ENCODE measurements at regions not wholly inside any gene's neighbourhood (a gene's known extent, or its start where the extent isn't known, plus 50 kb on each side); places are given as distances from the start of the nearest gene placed in this dataset.
A peak's percentile ranks its signal among the peaks of the same experiment; 100 is the strongest.
"Not testable (repeated sequence)": the region's sequence is repeated elsewhere in the genome, so short reads cannot be mapped to it uniquely, and the experiment has no call there.

DNA sequence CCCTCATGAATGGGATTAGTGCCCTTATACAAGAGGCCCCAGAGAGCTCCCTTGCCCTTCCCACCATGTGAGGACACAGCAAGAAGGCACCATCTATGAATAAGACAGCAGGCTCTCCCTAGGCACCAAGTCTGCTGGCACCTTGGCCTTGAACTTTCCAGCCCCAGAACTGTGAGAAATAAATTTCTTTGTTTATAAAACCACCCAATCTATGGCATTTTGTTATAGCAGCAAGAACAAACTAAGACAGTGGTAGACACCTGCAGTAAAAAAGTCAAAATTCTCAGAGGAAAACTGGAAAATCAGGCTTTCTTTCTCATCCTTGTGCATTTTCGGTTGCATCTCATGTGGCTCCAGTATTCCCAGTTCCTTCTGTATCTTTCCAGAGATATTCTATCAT, 90.3 kb downstream of the LSM3 start:
- H3K27ac Mint-ChIP-seq: no peak overlapping the region
- TF ChIP-seq CTCF (conservative IDR thresholded peaks at IDR 0.05): no peak
- H3K4me1 Mint-ChIP-seq (ENCODE audit: unreplicated experiment): peaks cover 29% of the 10 kb centered on the region
- no peak overlapping the region for H3K4me3 Mint-ChIP-seq
- H3K36me3 Mint-ChIP-seq: no peaks in the 10 kb centered on the region
- no peaks in the 10 kb centered on the region for H3K9me3 Mint-ChIP-seq
- H3K27me3 Mint-ChIP-seq: peaks cover 8% of the 10 kb centered on the region
- DNase-seq (ENCODE audit: extremely low spot score, unreplicated experiment): no peak

DNA sequence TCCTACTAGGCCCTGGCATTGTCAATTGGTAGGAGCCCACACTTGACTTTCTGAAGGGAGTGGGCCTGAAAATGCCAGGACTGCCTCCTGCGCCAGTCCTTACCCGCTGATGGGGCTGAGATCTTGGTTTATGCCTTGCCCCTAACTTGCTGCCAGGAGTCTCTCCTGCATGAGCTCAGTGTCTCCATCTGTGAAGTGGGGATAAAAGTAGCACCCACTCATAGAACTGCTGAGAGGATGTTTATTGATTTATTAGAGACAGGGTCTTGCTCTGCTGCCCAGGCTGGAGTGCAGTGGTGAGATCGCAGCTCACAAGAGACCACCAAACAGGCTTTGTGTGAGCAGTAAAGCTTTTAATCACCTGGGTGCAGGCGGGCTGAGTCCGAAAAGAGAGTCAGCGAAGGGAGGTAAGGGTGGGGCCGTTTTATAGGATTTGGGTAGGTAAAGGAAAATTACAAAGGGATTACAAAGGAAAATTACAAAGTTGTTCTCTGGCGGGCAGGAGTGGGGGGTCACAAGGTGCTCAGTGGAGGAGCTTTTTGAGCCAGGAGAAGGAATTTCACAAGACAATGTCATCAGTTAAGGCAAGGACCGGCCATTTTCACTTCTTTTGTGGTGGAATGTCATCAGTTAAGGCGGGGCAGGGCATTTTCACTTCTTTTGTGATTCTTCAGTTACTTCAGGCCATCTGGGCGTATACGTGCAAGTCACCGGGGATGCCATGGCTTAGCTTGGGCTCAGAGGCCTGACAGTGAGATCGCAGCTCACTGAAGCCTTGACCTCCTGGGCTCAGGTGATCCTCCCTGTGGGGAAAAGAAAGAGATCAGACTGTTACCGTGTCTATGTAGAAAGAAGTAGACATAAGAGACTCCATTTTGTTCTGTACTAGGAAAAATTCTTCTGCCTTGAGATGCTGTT, 93.7 kb downstream of the LSM3 start:
- Mint-ChIP-seq H3K4me1 (ENCODE audit: unreplicated experiment) (peaks cover 27% of the 10 kb centered on the region), H3K27ac (peak overlapping the region; percentile 85)
- DNase-seq (ENCODE audit: extremely low spot score, unreplicated experiment); H3K27me3 Mint-ChIP-seq; H3K36me3 Mint-ChIP-seq; H3K4me3 Mint-ChIP-seq; H3K9me3 Mint-ChIP-seq: not testable (repeated sequence)

DNA sequence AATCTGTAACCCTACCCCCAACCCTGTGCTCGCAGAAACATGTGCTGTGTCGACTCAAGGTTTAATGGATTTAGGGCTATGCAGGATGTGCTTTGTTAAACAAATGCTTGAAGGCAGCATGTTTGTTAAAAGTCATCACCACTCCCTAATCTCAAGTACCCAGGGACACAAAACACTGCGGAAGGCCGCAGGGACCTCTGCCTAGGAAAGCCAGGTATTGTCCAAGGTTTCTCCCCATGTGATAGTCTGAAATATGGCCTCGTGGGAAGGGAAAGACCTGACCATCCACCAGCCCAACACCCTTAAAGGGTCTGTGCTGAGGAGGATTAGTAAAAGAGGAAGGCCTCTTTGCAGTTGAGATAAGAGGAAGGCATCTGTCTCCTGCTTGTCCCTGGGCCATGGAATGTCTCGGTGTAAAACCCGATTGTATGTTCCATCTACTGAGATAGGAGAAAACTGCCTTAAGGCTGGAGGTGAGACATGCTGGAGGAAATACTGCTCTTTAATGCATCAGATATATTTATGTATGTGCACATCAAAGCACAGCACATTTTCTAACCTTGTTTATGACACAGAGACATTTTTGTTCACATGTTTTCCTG, 94.4 kb downstream of the LSM3 start:
- Mint-ChIP-seq H3K27ac (peak overlapping the region; percentile 85), H3K4me1 (ENCODE audit: unreplicated experiment) (peaks cover 22% of the 10 kb centered on the region)
- not testable (repeated sequence) for H3K4me3 Mint-ChIP-seq; H3K27me3 Mint-ChIP-seq; DNase-seq (ENCODE audit: extremely low spot score, unreplicated experiment); H3K36me3 Mint-ChIP-seq; H3K9me3 Mint-ChIP-seq

GRCh38 chr3:14273901-14274611, 95.4 kb downstream of the LSM3 start:
- H3K4me1 Mint-ChIP-seq (ENCODE audit: unreplicated experiment): peaks cover 22% of the 10 kb centered on the region
- DNase-seq (ENCODE audit: extremely low spot score, unreplicated experiment): no peak
- H3K27ac Mint-ChIP-seq: no peak overlapping the region
- H3K27me3 Mint-ChIP-seq: no peaks in the 10 kb centered on the region
- H3K4me3 Mint-ChIP-seq: no peak overlapping the region
- no peak for TF ChIP-seq CTCF (conservative IDR thresholded peaks at IDR 0.05)
- H3K9me3 Mint-ChIP-seq: no peaks in the 10 kb centered on the region
- no peaks in the 10 kb centered on the region for H3K36me3 Mint-ChIP-seq

GRCh38 chr3:14274612-14274936, 96.0 kb downstream of the LSM3 start:
- TF ChIP-seq CTCF (conservative IDR thresholded peaks at IDR 0.05): no peak
- Mint-ChIP-seq H3K27me3 (no peaks in the 10 kb centered on the region), H3K36me3 (no peaks in the 10 kb centered on the region), H3K4me3 (no peak overlapping the region), H3K9me3 (no peaks in the 10 kb centered on the region), H3K27ac (no peak overlapping the region), H3K4me1 (ENCODE audit: unreplicated experiment) (peaks cover 22% of the 10 kb centered on the region)
- DNase-seq (ENCODE audit: extremely low spot score, unreplicated experiment): no peak

DNA sequence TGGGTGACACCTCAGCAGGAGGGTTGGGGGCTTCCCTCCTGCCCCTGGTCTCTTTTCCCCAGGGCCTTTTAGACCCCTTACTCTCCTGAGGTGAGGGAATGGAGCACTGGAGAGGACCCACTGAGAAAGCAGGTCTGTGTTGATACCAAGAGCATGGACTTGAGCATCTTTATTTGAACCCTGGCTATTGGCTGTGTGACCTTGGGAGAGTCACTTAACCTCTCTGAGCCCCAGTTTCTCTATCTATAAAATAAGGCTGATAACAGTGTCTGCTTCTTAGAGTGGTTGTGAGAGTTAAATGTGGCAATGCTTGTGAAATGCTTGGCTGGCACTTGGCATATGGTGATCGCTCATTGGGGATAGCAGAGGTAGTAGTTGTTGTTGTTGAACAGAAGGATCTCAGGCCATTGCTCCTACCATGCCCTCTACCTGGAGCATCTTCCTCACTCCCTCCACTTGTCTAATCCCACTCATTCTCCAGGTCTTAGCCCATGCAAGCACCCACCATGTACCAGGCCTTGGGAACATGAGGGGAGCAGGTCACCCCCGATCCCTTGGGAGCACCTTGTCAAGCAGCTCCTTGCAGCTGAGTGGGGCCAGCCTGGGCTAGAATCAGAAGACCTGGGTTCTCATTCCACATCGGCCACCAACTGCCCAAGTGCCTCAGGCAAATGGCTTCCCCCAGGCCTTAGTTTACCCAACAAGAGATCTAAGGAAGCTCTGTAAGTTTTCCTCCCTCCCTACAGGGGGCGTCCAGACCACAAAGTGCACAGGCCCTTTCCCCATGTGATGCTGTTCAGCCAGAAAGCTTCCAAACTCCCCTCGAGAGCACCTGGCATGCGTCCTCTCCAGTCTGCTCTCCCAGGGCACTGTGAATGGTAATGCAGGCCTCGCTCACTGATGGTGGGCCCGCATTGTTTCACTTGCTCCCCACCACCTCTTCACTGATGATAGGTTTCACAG, 96.7 kb downstream of the LSM3 start:
- Mint-ChIP-seq H3K4me1 (ENCODE audit: unreplicated experiment) (peaks cover 22% of the 10 kb centered on the region), H3K27me3 (no peaks in the 10 kb centered on the region), H3K36me3 (no peaks in the 10 kb centered on the region), H3K4me3 (no peak overlapping the region), H3K27ac (no peak overlapping the region), H3K9me3 (no peaks in the 10 kb centered on the region)
- TF ChIP-seq CTCF (conservative IDR thresholded peaks at IDR 0.05): peak; percentile 53
- DNase-seq (ENCODE audit: extremely low spot score, unreplicated experiment): no peak

Data from type B pancreatic cell (in vitro differentiated cells).